Right lobe of liver (tissue), 6 donors: ENCODE measurements at regions not wholly inside any gene's neighbourhood (a gene's known extent, or its start where the extent isn't known, plus 50 kb on each side); places are given as distances from the start of the nearest gene placed in this dataset.

Source experiments
- ATAC-seq, 4 donors: fragments of 200-7000 bp; cut with Tn5 transposase; one replicate each; pipeline ENCODE4 v1.9.1; 2020; ENCODE audit warnings: mild to moderate bottlenecking in 4 of 4, moderate library complexity in 4 of 4
- DNase-seq, 3 donors: peaks; one replicate each; pipeline ENCODE4 v3.0.0-alpha.2; 2020
- H3K27ac ChIP-seq, 3 donors: fragments of 200-600 bp; one replicate each; pipeline ENCODE4 v1.8.0; 2022
- H3K27me3 ChIP-seq, 2 donors: fragments of 200-600 bp; one replicate each; pipeline ENCODE4 v1.8.0; 2022
- H3K36me3 ChIP-seq, 4 donors: fragments of 200-600 bp; sonication (generic) in 1 of 4; one replicate each; pipeline versions ENCODE4 v1.5.1 to v1.8.0; 2017 to 2022; ENCODE audit warnings: control low read depth in 1 of 4
- H3K4me1 ChIP-seq, 4 donors: fragments of 200-600 bp; sonication (generic) in 1 of 4; one replicate each; pipeline versions ENCODE4 v1.5.1 to v1.8.0; 2017 to 2022; ENCODE audit warnings: control low read depth in 1 of 4
- H3K4me3 ChIP-seq, 3 donors: fragments of 200-600 bp; one replicate each; pipeline ENCODE4 v1.8.0; 2022
- H3K9me3 ChIP-seq, 4 donors: fragments of 200-600 bp; sonication (generic) in 1 of 4; one replicate each; pipeline versions ENCODE4 v1.5.1 to v1.8.0; 2017 to 2022; ENCODE audit warnings: control low read depth in 1 of 4
- CTCF ChIP-seq, 4 donors: fragments of 200-600 bp in 3 of 4; fragments of 450-650 bp in 1 of 4; IDR thresholded peaks; one replicate each; pipeline versions ENCODE4 v1.5.1 to v1.8.0; 2016 to 2022; ENCODE audit warnings: antibody characterized with exemption in 4 of 4, mild to moderate bottlenecking in 2 of 4
- POLR2A ChIP-seq: fragments of 450-650 bp; IDR thresholded peaks from one replicate; pipeline ENCODE4 v1.6.1; 2017; ENCODE audit warnings: antibody characterized with exemption, mild to moderate bottlenecking
- WGBS: methylation state at CpG from one replicate; pipeline ENCODE4 v1.1.6; 2018; ENCODE audit warnings: low coverage, low lambda C conversion rate; ENCODE audit not compliant: insufficient coverage; ENCODE audit errors: missing lambda C conversion rate; 5-methylcytosine and 5-hydroxymethylcytosine counted together
- intact Hi-C, 2 donors: fragments of 100-400 bp; cut with DNase I; formaldehyde crosslinking; loops; one replicate each; pipeline versions ENCODE4 v1.11.2 to v1.14.1; 2022
- donor health status: DM: no; HTN: yes; CAD: no.
- donor health status: DM: no; HTN: no; CAD: no.
- donor health status: DM: no; HTN: no; CAD: no.
- donor health status: DM: no; HTN: yes; CAD: no.
- donor health status: DM: no; HTN: yes; CAD: no.

- DNase-seq (no peak), ATAC-seq (peak in 1 of 4 donors; percentile 41)
- Histone ChIP-seq H3K27ac (no peak overlapping the region), H3K4me1 (no peaks in the 10 kb centered on the region), H3K4me3 (no peak overlapping the region), H3K36me3 (no peaks in the 10 kb centered on the region), H3K27me3 (no peaks in the 10 kb centered on the region), H3K9me3 (no peaks in the 10 kb centered on the region)
- WGBS, result 67% methylated on average over 2 of the region's 2 CpGs
- intact Hi-C loops, result no loop called here
- TF ChIP-seq CTCF (IDR thresholded peaks at IDR 0.05) (no peak), POLR2A (no peak)
Observed at GRCh38 chr21:28091466-28091865, 901.2 kb downstream of the LTN1 start.

GRCh38 chr21:28090546-28090945 is 902.1 kb downstream of the LTN1 start:
- no peak for ATAC-seq
- Histone ChIP-seq H3K27me3 (no peaks in the 10 kb centered on the region), H3K4me3 (no peak overlapping the region), H3K9me3 (no peaks in the 10 kb centered on the region), H3K27ac (no peak overlapping the region), H3K4me1 (no peaks in the 10 kb centered on the region), H3K36me3 (no peaks in the 10 kb centered on the region)
- no peak for DNase-seq
- no CpG with 5 or more reads among the region's 5 CpGs for WGBS
- TF ChIP-seq CTCF (IDR thresholded peaks at IDR 0.05) (no peak), POLR2A (no peak)
- intact Hi-C loops, result no loop called here

GRCh38 chr21:28089599-28090441 is 902.9 kb downstream of the LTN1 start:
- TF ChIP-seq CTCF (IDR thresholded peaks at IDR 0.05), result no peak
- no peak for TF ChIP-seq POLR2A
- no peak for DNase-seq

GRCh38 chr21:28086861-28087581 is 905.7 kb downstream of the LTN1 start:
- DNase-seq, result no peak
- WGBS, result 79% methylated on average over 6 of the region's 6 CpGs

More at GRCh38 chr21:28089599-28090441, 902.9 kb downstream of the LTN1 start:
- 100% methylated on average over 5 of the region's 11 CpGs for WGBS
- Histone ChIP-seq H3K4me1 (no peaks in the 10 kb centered on the region), H3K27me3 (no peaks in the 10 kb centered on the region), H3K4me3 (no peak overlapping the region), H3K36me3 (no peaks in the 10 kb centered on the region), H3K9me3 (no peaks in the 10 kb centered on the region), H3K27ac (no peak overlapping the region)
- intact Hi-C loops, result no loop called here
- ATAC-seq, result no peak

More at GRCh38 chr21:28086861-28087581, 905.7 kb downstream of the LTN1 start:
- ATAC-seq, result no peak
- Histone ChIP-seq H3K27me3 (no peaks in the 10 kb centered on the region), H3K36me3 (no peaks in the 10 kb centered on the region), H3K27ac (no peak overlapping the region), H3K9me3 (no peaks in the 10 kb centered on the region), H3K4me3 (no peak overlapping the region), H3K4me1 (no peaks in the 10 kb centered on the region)
- intact Hi-C loops, result no loop called here
- TF ChIP-seq POLR2A (no peak), CTCF (IDR thresholded peaks at IDR 0.05) (no peak)
